ENCODE measurements at regions not wholly inside any gene's neighbourhood (a gene's known extent, or its start where the extent isn't known, plus 50 kb on each side); places are given as distances from the start of the nearest gene placed in this dataset.
"Not testable (repeated sequence)": the region's sequence is repeated elsewhere in the genome, so short reads cannot be mapped to it uniquely, and the experiment has no call there.

DNA sequence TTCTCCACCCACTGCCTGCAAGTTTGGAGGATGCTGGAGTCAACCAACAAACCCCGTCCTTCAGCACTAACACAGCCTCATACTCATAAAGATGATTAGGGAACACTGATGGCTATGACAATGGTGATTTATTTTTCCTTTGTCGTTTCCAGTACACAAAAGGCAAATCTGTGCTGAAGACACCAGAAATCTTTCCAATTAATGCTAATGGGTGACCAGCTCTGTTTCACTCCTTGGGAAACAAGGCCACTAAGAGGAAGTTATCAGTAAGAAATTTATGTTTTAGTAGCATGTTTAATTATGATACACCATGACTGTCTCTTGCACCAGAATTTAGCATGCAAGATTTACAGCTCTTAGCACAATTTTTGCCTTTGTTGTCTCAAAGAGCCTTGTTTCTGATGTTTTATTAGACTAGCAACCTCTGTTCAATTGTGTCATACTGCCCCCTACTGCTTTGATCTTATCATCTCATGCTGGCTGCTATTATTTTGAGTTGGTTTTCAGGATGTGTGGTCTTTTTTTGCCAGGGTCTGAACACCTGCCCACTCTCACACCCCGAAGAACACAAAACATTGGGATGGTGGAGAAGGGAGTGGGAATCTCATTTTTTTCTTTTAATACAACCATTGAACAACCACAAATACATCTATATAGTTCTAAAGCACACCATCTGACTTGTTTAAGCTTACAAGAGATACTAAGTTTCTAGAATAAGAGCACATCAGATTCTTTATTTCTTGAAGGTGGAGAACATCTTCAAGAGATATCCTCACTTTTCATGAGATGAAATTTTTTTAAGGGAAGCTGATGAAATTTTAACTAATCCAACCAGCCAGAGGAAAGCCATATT lies 160.9 kb downstream of the SPTSSA start:
- DNase-seq (ENCODE audit: low read depth in 3 of 3, low spot score in 1 of 3), result no peak

DNA sequence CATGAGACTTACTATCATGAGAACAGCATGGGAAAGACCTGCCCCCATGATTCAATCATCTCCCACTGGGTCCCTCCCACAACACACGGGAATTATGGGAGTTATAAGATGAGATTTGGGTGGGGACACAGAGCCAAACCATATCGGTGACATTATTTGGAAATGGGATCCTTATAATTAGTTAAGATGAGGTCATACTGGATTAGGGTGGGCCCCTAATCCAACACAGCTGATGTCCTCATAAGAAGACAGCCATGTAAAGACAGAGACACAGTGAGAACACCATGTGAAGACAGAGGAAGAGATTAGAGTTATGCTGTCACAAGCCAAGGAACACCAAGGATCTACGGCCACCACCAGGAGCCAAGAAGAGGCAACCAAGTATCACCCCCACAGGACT lies 161.7 kb downstream of the SPTSSA start:
- DNase-seq (ENCODE audit: low read depth in 3 of 3, low spot score in 1 of 3), result no peak

GRCh38 chr14:34299360-34299759 lies 162.7 kb downstream of the SPTSSA start:
- no peak for DNase-seq (ENCODE audit: low read depth in 3 of 3, low spot score in 1 of 3)

GRCh38 chr14:34297786-34298520 lies 164.1 kb downstream of the SPTSSA start:
- no peak for DNase-seq (ENCODE audit: low read depth in 3 of 3, low spot score in 1 of 3)

DNA sequence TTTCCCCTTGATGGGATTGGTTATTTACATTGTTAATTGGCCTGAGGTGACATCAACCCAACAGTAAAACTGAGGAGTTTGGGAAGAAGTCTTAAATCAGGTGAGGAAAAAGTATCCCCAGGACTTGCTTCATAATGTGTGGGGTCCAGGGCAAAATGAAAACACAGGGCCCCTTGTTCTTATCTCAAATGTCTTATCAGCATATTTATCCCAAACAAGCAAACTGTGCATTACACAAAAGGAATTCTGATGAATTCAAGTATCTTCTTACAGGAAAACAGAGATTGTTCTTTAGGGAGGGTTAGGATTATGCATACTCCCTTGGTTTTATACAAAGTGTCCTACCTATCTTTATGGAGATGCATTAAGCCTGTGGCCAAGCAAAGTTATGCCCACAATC lies 178.4 kb downstream of the SPTSSA start:
- no peak for DNase-seq (ENCODE audit: low read depth in 3 of 3, low spot score in 1 of 3)

DNA sequence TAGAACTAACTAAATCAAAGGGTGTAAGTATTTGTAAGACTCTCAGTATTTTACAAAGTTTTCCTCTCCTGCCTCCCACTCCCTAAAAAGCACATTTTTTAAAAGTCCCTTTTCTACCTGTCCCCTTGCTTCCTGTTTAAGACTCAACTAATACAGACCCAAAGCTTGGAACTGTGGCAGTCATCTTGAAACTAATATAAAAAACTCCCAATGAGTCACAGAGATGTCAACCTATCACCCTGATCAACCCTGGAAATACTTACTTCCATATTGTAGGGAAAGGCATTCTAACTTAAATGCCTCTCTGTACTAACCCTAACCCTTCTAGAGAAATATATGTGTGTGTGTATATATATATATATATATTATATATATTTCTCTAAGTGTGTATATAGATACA lies 184.8 kb downstream of the SPTSSA start:
- DNase-seq (ENCODE audit: low read depth in 3 of 3, low spot score in 1 of 3), result no peak

DNA sequence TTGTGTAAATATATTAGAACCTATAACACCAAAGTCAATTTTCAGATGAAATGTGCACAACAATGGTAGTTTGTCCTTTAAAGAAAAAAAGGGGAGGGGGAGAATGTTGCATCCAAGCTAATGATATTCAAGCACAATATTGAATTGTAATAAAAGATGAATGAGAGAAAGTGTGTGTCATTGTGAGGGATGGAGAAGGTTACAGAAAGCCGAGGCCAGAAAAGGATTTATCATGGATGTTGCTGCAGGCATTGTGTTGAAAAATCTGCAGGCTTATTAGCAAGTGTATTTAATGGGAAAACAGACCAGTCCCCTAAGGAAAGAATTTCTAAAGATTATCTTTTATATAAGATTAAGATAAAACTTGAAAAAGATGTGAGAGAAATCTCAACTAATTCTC lies 186.5 kb downstream of the SPTSSA start:
- DNase-seq (ENCODE audit: low read depth in 3 of 3, low spot score in 1 of 3), result no peak

- DNase-seq (ENCODE audit: low read depth in 3 of 3, low spot score in 1 of 3), result no peak
Measured at GRCh38 chr14:34275078-34275477, 187.0 kb downstream of the SPTSSA start.

DNA sequence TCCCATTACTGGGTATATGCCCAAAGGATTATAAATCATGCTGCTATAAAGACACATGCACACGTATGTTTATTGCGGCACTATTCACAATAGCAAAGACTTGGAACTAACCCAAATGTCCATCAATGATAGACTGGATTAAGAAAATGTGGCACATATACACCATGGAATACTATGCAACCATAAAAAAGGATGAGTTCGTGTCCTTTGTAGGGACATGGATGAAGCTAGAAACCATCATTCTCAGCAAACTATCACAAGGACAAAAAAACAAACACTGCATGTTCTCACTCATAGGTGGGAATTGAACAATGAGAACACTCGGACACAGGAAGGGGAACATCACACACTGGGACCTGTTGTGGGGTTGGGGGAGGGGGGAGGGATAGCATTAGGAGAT lies 188.3 kb downstream of the SPTSSA start:
- not testable (repeated sequence) for DNase-seq (ENCODE audit: low read depth in 3 of 3, low spot score in 1 of 3)

GRCh38 chr14:34270361-34270760 lies 191.7 kb downstream of the SPTSSA start:
- DNase-seq (ENCODE audit: low read depth in 3 of 3, low spot score in 1 of 3), result no peak

- DNase-seq (ENCODE audit: low read depth in 3 of 3, low spot score in 1 of 3), result no peak
Measured at GRCh38 chr14:34266344-34266743, 195.7 kb downstream of the SPTSSA start.

DNA sequence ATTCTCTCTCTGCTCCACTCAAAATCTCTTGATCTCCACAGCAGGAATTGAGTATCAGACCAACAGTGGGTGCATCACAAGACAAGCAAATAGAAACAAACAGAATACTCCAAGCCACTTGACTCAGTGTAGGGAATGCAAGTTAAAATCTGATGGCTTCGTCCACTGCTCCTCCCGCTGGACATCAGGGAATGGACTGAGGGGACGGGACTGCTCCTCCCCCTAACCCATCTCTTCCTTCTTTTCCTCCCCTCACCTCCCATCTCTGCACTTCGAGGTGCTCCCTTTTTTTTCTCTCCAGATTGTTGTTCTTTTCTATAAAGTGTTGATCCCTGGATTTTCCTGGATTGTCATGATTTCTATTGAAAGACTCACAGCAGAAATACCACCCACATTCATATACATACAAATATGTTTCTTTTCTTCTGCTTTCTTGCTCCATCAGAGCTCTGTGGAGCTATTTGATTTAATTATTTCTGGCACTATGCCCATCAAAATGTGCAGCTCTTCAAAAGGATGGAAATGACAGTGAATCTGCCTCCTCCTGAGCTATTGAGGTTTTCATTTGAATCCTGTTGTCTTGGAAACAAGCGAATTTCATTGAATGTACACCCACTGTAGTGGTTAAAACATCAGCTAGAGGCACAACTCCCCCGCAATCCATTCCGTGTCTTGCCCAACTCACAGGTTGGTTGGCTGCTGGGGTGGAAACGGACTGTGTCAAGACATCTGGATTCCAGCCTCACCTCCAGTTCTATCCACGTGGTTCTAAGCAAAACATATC lies 199.7 kb downstream of the SPTSSA start:
- no peak for DNase-seq (ENCODE audit: low read depth in 3 of 3, low spot score in 1 of 3)

- DNase-seq (ENCODE audit: low read depth in 3 of 3, low spot score in 1 of 3), result no peak
Measured at GRCh38 chr14:34259996-34260395, 202.0 kb downstream of the SPTSSA start.

- DNase-seq (ENCODE audit: low read depth in 3 of 3, low spot score in 1 of 3), result no peak
Measured at GRCh38 chr14:34258318-34258717, 203.7 kb downstream of the SPTSSA start.

DNA sequence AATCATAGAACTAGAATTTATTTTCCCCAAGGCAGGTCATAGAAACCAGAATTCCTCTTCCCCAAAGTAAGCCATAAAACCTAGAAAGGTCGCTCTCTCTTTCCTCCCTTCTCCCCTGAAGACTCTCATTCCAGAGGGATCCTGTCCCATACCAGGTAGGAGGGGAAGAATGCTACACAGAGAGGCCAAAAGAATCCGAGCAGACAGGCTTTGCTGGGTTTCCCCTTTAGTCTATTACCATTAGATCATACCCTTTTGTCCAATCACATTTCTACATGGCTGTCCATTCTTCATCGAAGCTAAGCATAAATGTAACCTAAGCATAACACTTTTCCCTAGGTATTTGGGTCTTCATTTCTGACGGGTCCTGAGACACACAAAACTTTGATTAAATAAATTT lies 204.5 kb downstream of the SPTSSA start:
- no peak for DNase-seq (ENCODE audit: low read depth in 3 of 3, low spot score in 1 of 3)

DNA sequence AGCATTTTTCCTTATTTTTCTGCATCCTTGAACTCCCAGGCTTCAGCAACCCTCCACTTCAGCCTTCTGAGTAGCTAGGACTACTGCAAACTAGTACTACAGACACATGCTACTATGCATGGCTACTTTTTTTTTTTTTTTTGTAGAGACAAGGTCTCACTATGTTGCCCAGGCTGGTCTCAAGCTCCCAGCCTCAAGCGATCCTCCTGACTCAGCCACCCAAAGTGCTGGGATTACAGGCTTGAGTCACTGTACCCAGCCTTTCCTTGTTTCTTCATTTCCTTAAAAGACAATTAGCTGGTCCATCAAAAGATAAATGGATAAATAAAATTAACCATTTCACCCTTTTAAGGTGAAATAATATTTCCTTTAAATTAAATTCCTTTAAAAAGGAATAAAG lies 205.8 kb downstream of the SPTSSA start:
- no peak for DNase-seq (ENCODE audit: low read depth in 3 of 3, low spot score in 1 of 3)

GRCh38 chr14:34254571-34254970 lies 207.5 kb downstream of the SPTSSA start:
- DNase-seq (ENCODE audit: low read depth in 3 of 3, low spot score in 1 of 3), result no peak

DNA sequence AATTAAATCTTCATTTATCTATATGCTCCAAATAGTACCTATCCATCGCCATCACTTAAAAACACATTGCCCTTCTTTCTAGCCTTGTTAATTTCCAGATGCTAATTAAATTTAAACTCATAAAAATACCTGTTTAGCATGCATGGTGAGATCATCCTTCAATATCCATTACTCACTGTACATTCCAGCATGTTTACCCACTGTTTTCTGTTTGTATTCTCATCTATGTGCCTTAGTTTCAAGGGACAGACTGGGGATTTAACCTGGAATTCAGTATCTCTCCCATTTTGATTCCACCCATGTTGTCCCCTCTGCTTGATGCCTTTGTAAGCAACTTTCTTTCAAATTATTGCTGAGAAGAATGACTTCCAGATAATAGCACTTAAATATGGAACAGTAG lies 208.0 kb downstream of the SPTSSA start:
- no peak for DNase-seq (ENCODE audit: low read depth in 3 of 3, low spot score in 1 of 3)

DNA sequence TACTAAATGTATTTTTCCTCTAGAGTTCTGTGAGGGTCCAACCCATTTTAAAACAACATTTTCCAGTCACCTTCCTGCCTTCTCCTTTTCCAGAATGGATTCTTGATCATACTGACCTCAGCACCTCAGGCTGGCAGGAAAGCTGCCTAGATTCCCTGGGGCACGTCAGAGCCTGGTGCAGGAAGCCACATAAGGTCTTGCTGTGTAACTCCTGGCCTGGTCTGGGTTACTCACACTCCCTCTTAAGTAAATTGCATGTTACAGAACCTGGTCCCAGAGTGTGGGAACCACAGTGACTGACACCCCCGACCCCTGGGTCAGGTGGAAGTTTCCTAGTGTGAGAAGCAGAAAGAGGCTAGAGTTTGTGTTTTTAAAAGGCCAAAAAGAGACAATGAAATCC lies 209.8 kb downstream of the SPTSSA start:
- DNase-seq (ENCODE audit: low read depth in 3 of 3, low spot score in 1 of 3), result no peak

DNA sequence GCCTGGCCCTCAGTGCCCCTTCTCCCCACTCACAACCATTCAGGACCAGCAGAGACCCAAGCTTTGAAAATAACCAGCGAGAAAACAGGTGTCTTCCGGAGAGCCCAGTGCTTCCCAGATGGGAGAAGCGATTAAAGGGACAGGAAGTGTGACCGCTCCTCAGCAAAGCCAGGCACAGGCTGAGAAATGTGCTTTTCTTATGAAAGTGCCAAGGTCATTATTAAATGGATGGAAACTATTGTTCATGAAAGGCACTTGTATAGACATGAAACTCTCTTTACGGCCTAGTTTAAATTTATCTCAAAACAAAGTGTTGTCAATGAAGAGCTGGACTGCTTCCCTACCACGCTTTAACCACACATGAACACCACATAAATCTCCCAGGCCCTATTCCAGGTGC lies 210.4 kb downstream of the SPTSSA start:
- DNase-seq (ENCODE audit: low read depth in 3 of 3, low spot score in 1 of 3), result no peak

DNA sequence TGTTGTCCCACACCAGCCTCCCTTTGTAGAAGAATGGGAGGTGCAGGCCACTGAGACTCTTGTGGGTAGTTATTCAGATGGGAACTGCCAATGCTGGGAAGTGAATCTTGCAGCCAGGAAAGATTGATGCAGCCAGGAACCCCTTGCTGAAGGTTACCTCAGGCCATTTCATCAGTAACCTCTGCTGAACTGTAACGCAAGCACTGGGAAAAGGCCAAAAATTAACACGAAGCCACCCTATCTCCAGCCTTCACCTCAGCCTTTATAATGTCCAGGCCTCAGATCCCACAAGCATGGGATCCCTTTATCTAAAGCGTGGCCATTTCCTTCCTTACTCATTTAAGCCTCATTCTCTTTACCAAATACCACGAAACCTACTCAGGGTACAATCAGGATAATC lies 211.1 kb downstream of the SPTSSA start:
- DNase-seq (ENCODE audit: low read depth in 3 of 3, low spot score in 1 of 3), result no peak

DNA sequence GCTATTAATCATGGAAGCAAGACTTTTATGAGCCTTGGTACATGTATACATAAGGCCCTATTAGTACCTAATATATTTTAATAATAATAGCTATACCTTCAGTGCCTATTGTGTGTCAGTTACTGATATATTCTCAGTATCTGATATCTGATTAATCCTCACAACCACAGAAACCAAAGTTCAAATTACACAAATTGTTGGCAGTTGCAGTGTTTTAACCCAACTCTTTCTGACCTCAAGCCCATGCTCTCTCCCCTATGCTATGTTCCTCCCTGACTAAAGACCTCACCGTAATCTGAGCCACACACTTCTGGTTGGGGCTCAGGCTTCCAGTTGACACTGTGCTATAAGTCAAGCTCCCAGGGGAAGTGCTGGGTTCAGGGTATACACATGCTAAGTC lies 214.4 kb downstream of the SPTSSA start:
- no peak for DNase-seq (ENCODE audit: low read depth in 3 of 3, low spot score in 1 of 3)
